Peyer's patch (tissue), 4 donors: ENCODE measurements at regions not wholly inside any gene's neighbourhood (a gene's known extent, or its start where the extent isn't known, plus 50 kb on each side); places are given as distances from the start of the nearest gene placed in this dataset.

Experiments used
- DNase-seq, 3 donors: peaks; one replicate each; pipeline ENCODE4 v3.0.0-alpha.2; 2017 to 2019
- H3K27ac ChIP-seq, 4 donors: fragments of 200-600 bp; sonication (generic); one replicate each; pipeline ENCODE4 v1.5.1; 2016 to 2019
- H3K27me3 ChIP-seq, 2 donors: fragments of 200-600 bp; sonication (generic); one replicate each; pipeline ENCODE4 v1.5.1; 2019
- H3K36me3 ChIP-seq, 3 donors: fragments of 200-600 bp; sonication (generic); one replicate each; pipeline ENCODE4 v1.5.1; 2016 to 2019
- H3K4me1 ChIP-seq, 4 donors: fragments of 200-600 bp; sonication (generic); one replicate each; pipeline ENCODE4 v1.5.1; 2016 to 2019
- H3K4me3 ChIP-seq, 4 donors: fragments of 200-600 bp; sonication (generic); 1 replicate in 3 of 4; 2 replicates in 1 of 4; pipeline ENCODE4 v1.5.1; 2016 to 2019; ENCODE audit warnings: mild to moderate bottlenecking in 1 of 4
- H3K9me3 ChIP-seq, 4 donors: fragments of 200-600 bp; sonication (generic); one replicate each; pipeline ENCODE4 v1.5.1; 2016 to 2019; ENCODE audit warnings: mild to moderate bottlenecking in 1 of 4
- POLR2A ChIP-seq, 2 donors: fragments of 450-650 bp; IDR thresholded peaks; one replicate each; pipeline ENCODE4 v1.5.1; 2017; ENCODE audit warnings: antibody characterized with exemption in 2 of 2, mild to moderate bottlenecking in 2 of 2, moderate library complexity in 2 of 2
- TF ChIP-seq, protein P1 (sequence below), 6 experiments: fragments of 450-650 bp in 4 of 6; fragments of 200-600 bp in 2 of 6; sonication (generic) in 1 of 6; IDR thresholded peaks; one replicate each; pipeline ENCODE4 v1.5.1; 2017 to 2019; ENCODE audit warnings: antibody characterized with exemption in 6 of 6, mild to moderate bottlenecking in 3 of 6, moderate library complexity in 1 of 6

DNA sequence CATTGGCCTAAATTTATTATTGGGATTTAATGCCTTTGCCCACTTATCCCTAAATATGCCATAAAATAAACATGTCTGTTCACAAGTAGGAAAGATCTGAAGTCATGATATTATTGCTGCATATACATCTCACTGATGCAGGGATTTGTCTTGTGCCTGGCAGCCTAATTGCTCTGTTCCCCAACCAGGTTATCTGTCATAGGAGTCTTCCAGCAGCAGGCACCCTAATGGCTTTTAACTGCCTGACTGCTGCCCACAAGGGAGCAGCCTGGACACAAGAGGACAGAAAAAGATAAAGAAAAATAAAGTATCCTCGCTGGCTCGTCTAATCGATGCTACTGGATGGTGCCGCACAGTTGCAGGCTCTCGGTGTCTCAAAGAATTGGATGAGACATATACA, 337.6 kb upstream of the FAR2 start:
- no peaks in the 10 kb centered on the region for H3K27me3 ChIP-seq
- DNase-seq: no peak
- H3K36me3 ChIP-seq: no peaks in the 10 kb centered on the region
- H3K4me3 ChIP-seq: no peak overlapping the region
- H3K9me3 ChIP-seq: no peaks in the 10 kb centered on the region
- TF ChIP-seq POLR2A (IDR thresholded peaks at IDR 0.05): no peak
- TF ChIP-seq, protein P1, sequence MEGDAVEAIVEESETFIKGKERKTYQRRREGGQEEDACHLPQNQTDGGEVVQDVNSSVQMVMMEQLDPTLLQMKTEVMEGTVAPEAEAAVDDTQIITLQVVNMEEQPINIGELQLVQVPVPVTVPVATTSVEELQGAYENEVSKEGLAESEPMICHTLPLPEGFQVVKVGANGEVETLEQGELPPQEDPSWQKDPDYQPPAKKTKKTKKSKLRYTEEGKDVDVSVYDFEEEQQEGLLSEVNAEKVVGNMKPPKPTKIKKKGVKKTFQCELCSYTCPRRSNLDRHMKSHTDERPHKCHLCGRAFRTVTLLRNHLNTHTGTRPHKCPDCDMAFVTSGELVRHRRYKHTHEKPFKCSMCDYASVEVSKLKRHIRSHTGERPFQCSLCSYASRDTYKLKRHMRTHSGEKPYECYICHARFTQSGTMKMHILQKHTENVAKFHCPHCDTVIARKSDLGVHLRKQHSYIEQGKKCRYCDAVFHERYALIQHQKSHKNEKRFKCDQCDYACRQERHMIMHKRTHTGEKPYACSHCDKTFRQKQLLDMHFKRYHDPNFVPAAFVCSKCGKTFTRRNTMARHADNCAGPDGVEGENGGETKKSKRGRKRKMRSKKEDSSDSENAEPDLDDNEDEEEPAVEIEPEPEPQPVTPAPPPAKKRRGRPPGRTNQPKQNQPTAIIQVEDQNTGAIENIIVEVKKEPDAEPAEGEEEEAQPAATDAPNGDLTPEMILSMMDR (IDR thresholded peaks at IDR 0.05): no peak
- no peaks in the 10 kb centered on the region for H3K4me1 ChIP-seq
- no peak overlapping the region for H3K27ac ChIP-seq

DNA sequence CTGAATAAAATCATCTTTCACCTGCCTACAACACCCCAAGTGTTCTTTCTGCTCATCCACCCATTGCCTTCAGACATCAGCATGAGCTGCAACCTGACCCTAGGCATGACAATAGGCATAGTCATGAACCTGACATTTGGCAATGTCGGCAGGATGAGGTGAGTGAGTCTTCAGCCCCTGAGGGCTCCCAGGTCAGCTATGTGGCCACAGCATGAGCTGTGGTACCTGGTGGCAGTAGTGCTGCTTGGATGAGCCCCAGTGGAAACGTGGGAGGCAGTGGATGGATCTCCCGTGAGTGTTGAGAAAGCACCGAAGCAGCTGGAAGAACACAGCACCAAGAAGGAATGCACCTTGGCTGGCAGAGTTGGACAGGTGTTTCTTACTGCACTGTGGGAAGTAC, 334.8 kb upstream of the FAR2 start:
- no peak for DNase-seq

DNA sequence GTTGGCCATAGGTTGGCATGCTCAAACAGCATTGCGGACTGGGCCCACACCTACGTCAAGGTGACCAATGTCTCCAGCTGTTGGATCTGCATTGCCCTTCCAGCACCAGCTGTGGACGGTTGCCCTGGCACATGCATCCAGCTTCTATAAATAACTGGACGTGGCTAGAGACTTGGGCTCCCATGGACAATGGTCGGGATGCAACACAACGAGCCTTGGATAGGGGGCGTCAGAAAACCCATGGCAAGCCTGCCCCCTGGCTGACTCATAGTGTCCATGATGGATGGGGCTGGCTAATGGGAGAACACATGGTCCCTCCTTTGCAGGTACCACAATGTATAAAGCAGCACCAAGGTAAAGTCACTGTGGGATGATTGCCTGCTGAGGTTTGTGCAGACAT, 331.6 kb upstream of the FAR2 start:
- TF ChIP-seq POLR2A (IDR thresholded peaks at IDR 0.05): no peak
- TF ChIP-seq, protein P1 (IDR thresholded peaks at IDR 0.05): no peak
- H3K4me1 ChIP-seq: no peaks in the 10 kb centered on the region
- no peak for DNase-seq
- H3K27ac ChIP-seq: no peak overlapping the region
- H3K36me3 ChIP-seq: no peaks in the 10 kb centered on the region
- no peaks in the 10 kb centered on the region for H3K9me3 ChIP-seq
- H3K4me3 ChIP-seq: no peak overlapping the region
- H3K27me3 ChIP-seq: no peaks in the 10 kb centered on the region

More for the DNA sequence above, 334.8 kb upstream of the FAR2 start:
- no peak overlapping the region for H3K27ac ChIP-seq
- no peak overlapping the region for H3K4me3 ChIP-seq
- no peaks in the 10 kb centered on the region for H3K27me3 ChIP-seq
- TF ChIP-seq, protein P1 (IDR thresholded peaks at IDR 0.05): no peak
- H3K9me3 ChIP-seq: no peaks in the 10 kb centered on the region
- H3K4me1 ChIP-seq: no peaks in the 10 kb centered on the region
- no peaks in the 10 kb centered on the region for H3K36me3 ChIP-seq

DNA sequence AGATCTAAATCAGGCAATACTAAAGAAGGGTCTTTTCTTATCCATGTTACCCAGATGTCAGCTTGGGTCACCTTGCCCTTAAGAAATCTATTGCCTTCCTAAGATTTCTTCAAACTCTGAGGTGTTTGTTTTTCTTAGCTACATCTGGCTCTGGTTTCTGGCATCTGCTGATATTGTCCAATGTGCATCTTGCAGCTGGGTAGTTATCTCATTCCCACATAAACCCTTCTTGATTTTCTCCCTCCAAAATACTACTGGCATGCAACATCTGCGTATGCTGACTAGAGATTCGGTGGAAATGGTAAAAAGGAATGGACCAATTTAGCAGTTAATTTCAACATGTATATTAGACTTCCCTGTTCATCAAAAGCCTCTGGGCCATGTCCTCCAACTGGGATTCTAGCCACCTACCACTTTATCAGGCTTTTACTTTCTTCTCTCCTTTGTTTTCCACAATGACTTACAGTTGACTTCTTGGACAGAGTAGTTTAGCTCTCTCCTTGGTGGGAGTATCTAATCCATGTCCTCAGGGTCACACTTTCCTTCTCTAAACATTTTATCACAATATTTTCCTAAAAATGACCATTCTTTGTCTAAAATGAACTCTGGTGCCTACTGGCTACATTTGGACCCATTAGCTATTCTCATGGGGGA, 324.8 kb upstream of the FAR2 start:
- TF ChIP-seq, protein P1 (IDR thresholded peaks at IDR 0.05): no peak
- TF ChIP-seq POLR2A (IDR thresholded peaks at IDR 0.05): no peak
- no peak overlapping the region for H3K4me3 ChIP-seq
- no peak overlapping the region for H3K27ac ChIP-seq
- no peaks in the 10 kb centered on the region for H3K4me1 ChIP-seq
- H3K27me3 ChIP-seq: no peaks in the 10 kb centered on the region
- DNase-seq: no peak
- H3K36me3 ChIP-seq: no peaks in the 10 kb centered on the region
- H3K9me3 ChIP-seq: no peaks in the 10 kb centered on the region

DNA sequence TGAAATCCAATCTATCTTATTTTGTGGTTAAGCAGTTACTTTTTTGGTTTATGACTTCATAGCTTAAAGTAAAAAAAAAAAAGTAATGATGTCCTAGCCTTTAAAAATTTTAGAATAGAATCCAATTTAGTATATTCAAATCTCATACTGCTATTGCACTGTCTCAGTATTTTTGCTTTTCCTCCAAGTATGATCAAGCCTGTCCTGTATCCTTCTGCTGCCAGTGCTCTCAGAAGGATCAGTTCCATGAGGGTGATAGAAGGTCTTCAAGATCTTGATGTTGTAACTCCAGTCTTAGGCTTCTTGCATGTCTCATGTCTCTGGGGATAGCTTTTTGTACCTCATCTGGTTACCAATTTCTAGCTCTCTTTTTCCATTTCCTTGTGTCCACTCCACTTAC, 324.2 kb upstream of the FAR2 start:
- Histone ChIP-seq H3K4me3 (no peak overlapping the region), H3K4me1 (no peaks in the 10 kb centered on the region), H3K27me3 (no peaks in the 10 kb centered on the region), H3K36me3 (no peaks in the 10 kb centered on the region), H3K9me3 (no peaks in the 10 kb centered on the region), H3K27ac (no peak overlapping the region)
- TF ChIP-seq, protein P1 (IDR thresholded peaks at IDR 0.05): no peak
- TF ChIP-seq POLR2A (IDR thresholded peaks at IDR 0.05): no peak
- no peak for DNase-seq

DNA sequence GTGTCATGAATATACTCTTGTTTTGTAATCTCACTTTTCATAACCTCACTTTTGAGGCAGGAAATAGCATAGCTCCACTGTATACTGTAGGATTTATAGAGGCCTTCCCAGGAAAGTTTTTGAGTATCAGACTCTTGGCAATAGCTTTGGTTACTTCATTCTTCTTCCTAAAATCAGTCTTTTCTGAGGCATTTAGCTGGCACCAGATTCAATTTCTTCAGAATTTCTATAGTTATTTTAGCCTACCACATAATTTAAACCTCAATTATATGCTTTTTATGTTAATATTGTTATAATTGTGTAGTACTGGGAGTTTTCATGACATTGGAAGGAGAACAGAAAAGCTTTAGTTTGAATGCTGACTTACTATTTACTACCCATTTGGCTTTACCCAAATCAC, 322.3 kb upstream of the FAR2 start:
- no peaks in the 10 kb centered on the region for H3K36me3 ChIP-seq
- H3K4me3 ChIP-seq: no peak overlapping the region
- no peak overlapping the region for H3K27ac ChIP-seq
- H3K4me1 ChIP-seq: no peaks in the 10 kb centered on the region
- no peaks in the 10 kb centered on the region for H3K27me3 ChIP-seq
- no peak for DNase-seq
- no peak for TF ChIP-seq POLR2A (IDR thresholded peaks at IDR 0.05)
- TF ChIP-seq, protein P1 (IDR thresholded peaks at IDR 0.05): no peak
- H3K9me3 ChIP-seq: no peaks in the 10 kb centered on the region
